ENCODE measurements at regions not wholly inside any gene's neighbourhood (a gene's known extent, or its start where the extent isn't known, plus 50 kb on each side); places are given as distances from the start of the nearest gene placed in this dataset.

- TF ChIP-seq GATA3 (IDR thresholded peaks at IDR 0.05; ENCODE audit: low read depth, low read length) (no peak), GATA2 (IDR thresholded peaks at IDR 0.05; ENCODE audit: low read depth, low read length) (no peak)
Measured at GRCh38 chr4:53785996-53786395, 194.7 kb upstream of the LNX1 start.
